ENCODE measurements at regions not wholly inside any gene's neighbourhood (a gene's known extent, or its start where the extent isn't known, plus 50 kb on each side); places are given as distances from the start of the nearest gene placed in this dataset.

- no peaks in the 10 kb centered on the region for H4K20me1 ChIP-seq (replicated peaks; ENCODE audit: control insufficient read depth, extremely low read depth, insufficient read depth, low read length)
- H3K4me3 ChIP-seq (replicated peaks in 1 of 3; ENCODE audit: insufficient read depth in 1 of 3, low read depth in 1 of 3, low read length in 3 of 3), result no peak overlapping the region
- H3K27me3 ChIP-seq (ENCODE audit: control insufficient read depth in 2 of 2, insufficient read depth in 2 of 2, low read length in 2 of 2), result peaks cover 2% of the 10 kb centered on the region in 2 experiments
- BruUV-seq (replicated peaks), result no TSS peak
- H2AFZ ChIP-seq (ENCODE audit: low read depth, low read length), result no peak overlapping the region
- dilution Hi-C loops (cut with MboI; ENCODE audit: extremely low pct_ligation_motif_present, low sequenced_read_pairs) (no loop called here), intact Hi-C loops (cut with micrococcal nuclease) (no loop called here)
- no peak overlapping the region for H3K27ac ChIP-seq (ENCODE audit: insufficient read depth, low read depth, low read length)
- TF ChIP-seq GATA2 (IDR thresholded peaks at IDR 0.05; ENCODE audit: insufficient read depth, insufficient read length, low read depth, low read length), result no peak
- no peak for TF ChIP-seq POLR2A (IDR thresholded peaks at IDR 0.05; ENCODE audit: low read depth, low read length)
- no peak for TF ChIP-seq EZH2 (IDR thresholded peaks at IDR 0.05; ENCODE audit: borderline replicate concordance, low read depth, low read length, severe bottlenecking)
- TF ChIP-seq MAX (IDR thresholded peaks at IDR 0.05; ENCODE audit: insufficient read depth, insufficient read length), result no peak
- no peak for TF ChIP-seq CTCF (IDR thresholded peaks at IDR 0.05; ENCODE audit: extremely low read depth in 1 of 2, insufficient read depth in 1 of 2, low read depth in 1 of 2, low read length in 2 of 2)
- no peak for TF ChIP-seq JUN (IDR thresholded peaks at IDR 0.05; ENCODE audit: borderline replicate concordance, insufficient read depth, insufficient read length, low read depth)
- TF ChIP-seq MYC (IDR thresholded peaks at IDR 0.05; ENCODE audit: low read depth, low read length), result no peak
- H3K4me1 ChIP-seq (ENCODE audit: control insufficient read depth, extremely low read depth, insufficient read depth, low read length), result no peaks in the 10 kb centered on the region
- no peaks in the 10 kb centered on the region for H3K36me3 ChIP-seq (ENCODE audit: control insufficient read depth in 2 of 2, extremely low read depth in 1 of 2, insufficient read depth in 2 of 2, low read length in 2 of 2)
- DNase-seq (ENCODE audit: low read depth, low spot score) (no peak), FAIRE-seq (no peak)
- no peaks in the 10 kb centered on the region for H3K9me1 ChIP-seq (replicated peaks; ENCODE audit: control insufficient read depth, extremely low read depth, insufficient read depth, low read length)
- POLR2A ChIA-PET, result no interaction called here
- CTCF ChIA-PET, result no interaction called here
- no peaks in the 10 kb centered on the region for H3K79me2 ChIP-seq (ENCODE audit: control insufficient read depth, insufficient read depth, low read length)
- no peak overlapping the region for H3K9ac ChIP-seq (replicated peaks; ENCODE audit: extremely low read depth, insufficient read depth, low read length)
- H3K4me2 ChIP-seq (ENCODE audit: insufficient read depth, low read length), result no peak overlapping the region
- no peaks in the 10 kb centered on the region for H3K9me3 ChIP-seq (replicated peaks; ENCODE audit: control insufficient read depth, insufficient read depth, low read length)
Measured at GRCh38 chr5:103497781-103498180, 64.8 kb downstream of the NUDT12 start.

Measured in endothelial cell of umbilical vein (primary cell).